ENCODE measurements at regions not wholly inside any gene's neighbourhood (a gene's known extent, or its start where the extent isn't known, plus 50 kb on each side); places are given as distances from the start of the nearest gene placed in this dataset.

DNA sequence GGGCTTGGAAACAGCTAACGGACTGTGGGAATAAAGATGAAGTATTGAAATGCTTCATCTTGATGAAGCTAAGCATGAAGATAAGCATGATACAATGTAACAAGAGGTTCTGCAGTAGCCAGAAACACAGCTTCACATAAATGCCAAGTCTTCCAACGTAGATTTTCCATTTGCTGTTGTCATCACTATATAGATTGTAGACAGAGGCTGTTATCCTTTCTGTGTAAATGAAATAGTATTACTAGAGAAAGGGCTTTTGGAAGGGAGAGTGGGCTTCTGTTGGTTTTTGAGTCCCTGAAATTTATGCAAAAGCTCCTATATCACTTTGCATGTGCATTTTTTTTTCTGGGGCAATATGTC, 649.0 kb downstream of the RNF144B start:
- TF ChIP-seq, protein P1, sequence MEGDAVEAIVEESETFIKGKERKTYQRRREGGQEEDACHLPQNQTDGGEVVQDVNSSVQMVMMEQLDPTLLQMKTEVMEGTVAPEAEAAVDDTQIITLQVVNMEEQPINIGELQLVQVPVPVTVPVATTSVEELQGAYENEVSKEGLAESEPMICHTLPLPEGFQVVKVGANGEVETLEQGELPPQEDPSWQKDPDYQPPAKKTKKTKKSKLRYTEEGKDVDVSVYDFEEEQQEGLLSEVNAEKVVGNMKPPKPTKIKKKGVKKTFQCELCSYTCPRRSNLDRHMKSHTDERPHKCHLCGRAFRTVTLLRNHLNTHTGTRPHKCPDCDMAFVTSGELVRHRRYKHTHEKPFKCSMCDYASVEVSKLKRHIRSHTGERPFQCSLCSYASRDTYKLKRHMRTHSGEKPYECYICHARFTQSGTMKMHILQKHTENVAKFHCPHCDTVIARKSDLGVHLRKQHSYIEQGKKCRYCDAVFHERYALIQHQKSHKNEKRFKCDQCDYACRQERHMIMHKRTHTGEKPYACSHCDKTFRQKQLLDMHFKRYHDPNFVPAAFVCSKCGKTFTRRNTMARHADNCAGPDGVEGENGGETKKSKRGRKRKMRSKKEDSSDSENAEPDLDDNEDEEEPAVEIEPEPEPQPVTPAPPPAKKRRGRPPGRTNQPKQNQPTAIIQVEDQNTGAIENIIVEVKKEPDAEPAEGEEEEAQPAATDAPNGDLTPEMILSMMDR (IDR thresholded peaks at IDR 0.05; ENCODE audit: control extremely low read depth in 1 of 3, insufficient read depth in 1 of 3, low read depth in 1 of 3, low read length in 3 of 3) = no peak
- TF ChIP-seq RAD21 (IDR thresholded peaks at IDR 0.05 in 1 of 2, conservative IDR thresholded peaks at IDR 0.05 in 1 of 2; ENCODE audit: low read depth in 2 of 2, low read length in 2 of 2) (no peak), EZH2 (IDR thresholded peaks at IDR 0.05; ENCODE audit: low read depth, low read length, severe bottlenecking) (no peak), CREB1 (IDR thresholded peaks at IDR 0.05) (no peak), CHD2 (IDR thresholded peaks at IDR 0.05; ENCODE audit: low read length) (no peak), ZNF274 (IDR thresholded peaks at IDR 0.05; ENCODE audit: borderline replicate concordance, extremely low read depth, low read length) (no peak)
- TF ChIP-seq, protein P2, sequence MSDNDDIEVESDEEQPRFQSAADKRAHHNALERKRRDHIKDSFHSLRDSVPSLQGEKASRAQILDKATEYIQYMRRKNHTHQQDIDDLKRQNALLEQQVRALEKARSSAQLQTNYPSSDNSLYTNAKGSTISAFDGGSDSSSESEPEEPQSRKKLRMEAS (IDR thresholded peaks at IDR 0.05) = no peak
- TF ChIP-seq, protein P3, sequence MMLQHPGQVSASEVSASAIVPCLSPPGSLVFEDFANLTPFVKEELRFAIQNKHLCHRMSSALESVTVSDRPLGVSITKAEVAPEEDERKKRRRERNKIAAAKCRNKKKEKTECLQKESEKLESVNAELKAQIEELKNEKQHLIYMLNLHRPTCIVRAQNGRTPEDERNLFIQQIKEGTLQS (IDR thresholded peaks at IDR 0.05; ENCODE audit: insufficient read depth, low read depth, low read length) = no peak

All from H1 (cell line).